ENCODE measurements at regions not wholly inside any gene's neighbourhood (a gene's known extent, or its start where the extent isn't known, plus 50 kb on each side); places are given as distances from the start of the nearest gene placed in this dataset.

DNA sequence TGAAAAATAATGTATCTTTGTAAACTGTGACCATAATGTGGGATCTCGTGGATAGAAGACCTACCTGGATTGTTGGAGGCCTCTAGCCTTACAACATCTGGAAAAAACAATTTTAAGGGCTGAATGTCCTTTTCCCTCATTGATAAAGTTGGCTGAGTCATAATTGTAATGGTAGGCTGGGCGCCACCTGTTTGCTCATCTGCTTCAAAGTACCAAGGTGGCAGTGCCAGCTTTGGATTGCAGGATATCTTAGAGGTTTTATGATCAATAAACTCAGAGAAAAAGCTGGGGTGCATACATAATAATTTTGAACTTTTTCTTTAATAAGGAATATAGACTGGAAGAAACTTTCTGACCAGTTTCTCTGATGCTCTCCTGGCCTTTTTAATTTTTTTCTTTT lies 653.4 kb downstream of the MMUT start:
- DNase-seq, result no peak

DNA sequence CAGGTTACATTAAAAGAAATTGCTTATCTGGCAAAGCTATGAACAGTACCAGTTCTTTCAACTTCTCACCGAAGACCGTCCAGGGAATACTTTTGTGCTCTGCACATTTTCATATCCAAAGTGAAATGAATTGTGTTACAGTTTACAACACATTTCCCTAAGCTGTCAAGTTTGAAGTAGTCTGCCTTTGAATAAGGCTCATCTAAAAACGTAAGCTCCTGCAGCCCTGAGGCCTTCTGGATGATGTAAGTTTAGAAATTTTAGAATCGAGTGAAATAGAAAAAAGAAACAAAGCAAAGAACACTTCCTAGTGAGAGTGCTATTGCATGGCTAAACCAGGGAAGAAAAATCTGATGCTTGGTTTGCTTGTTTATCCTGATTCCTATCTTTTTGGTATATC lies 653.8 kb downstream of the MMUT start:
- no peak for DNase-seq

DNA sequence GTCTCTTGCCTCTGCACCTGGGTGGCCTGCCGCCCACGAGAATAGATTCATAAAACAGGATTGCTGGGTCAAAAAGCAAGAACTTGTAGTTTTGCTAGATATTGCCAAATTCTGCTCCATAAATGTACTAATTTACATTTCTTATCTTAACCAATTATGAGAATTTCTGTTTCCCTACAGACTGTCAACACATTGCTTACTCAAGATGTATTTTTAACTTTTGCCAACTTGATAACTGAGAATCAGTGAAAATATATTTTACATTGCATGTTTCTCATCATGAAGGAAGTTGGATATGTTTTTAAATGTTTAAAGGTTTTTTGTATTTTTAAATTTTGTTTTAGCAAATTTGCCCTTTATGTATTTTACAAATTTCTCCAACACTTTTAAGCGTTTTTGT lies 664.8 kb downstream of the MMUT start:
- DNase-seq, result no peak

- no peak for DNase-seq
These were observed 671.2 kb upstream of the PTCHD4 start for GRCh38 chr6:48782225-48782624.

DNA sequence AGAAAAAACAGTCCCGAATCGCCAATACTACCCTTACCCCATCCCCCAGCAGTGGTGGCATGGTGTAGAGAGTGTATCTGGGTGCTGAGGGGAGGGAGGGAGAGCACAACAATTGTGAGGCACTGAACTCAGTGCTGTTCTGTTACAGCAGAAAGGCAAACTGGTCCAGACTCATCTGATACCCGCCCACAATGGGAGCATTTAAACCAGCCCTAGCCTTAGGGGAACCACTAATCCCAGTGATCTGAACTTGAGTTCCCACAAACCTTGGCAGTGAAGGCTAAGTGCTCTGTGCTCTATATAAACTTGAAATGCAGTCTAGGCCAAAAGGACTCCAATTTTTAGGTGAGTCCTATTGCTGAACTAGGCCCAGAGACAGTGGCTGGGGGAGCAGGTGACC lies 666.4 kb upstream of the PTCHD4 start:
- DNase-seq, result no peak

- DNase-seq, result no peak
These were observed 664.2 kb upstream of the PTCHD4 start for GRCh38 chr6:48775157-48775556.

- DNase-seq, result no peak
These were observed 663.3 kb upstream of the PTCHD4 start for GRCh38 chr6:48774276-48774675.

DNA sequence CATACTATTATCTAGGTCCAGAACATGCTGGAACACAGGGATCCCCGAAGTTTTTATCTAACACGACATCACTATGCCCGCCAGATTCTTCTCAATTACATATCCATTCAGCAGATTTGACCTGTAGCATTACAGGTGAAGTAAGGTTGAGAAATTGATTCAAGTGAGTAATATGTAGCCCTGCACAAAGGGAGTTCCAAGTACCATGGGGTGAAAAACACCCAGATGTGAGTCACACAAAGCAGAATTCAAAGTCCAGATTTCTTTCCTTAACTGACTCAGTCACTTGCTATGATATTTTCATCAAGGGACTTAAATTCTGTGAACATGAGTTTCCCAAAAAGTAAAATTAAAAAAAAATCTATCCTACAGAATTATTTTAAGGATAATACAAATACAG lies 655.4 kb upstream of the PTCHD4 start:
- DNase-seq, result no peak

DNA sequence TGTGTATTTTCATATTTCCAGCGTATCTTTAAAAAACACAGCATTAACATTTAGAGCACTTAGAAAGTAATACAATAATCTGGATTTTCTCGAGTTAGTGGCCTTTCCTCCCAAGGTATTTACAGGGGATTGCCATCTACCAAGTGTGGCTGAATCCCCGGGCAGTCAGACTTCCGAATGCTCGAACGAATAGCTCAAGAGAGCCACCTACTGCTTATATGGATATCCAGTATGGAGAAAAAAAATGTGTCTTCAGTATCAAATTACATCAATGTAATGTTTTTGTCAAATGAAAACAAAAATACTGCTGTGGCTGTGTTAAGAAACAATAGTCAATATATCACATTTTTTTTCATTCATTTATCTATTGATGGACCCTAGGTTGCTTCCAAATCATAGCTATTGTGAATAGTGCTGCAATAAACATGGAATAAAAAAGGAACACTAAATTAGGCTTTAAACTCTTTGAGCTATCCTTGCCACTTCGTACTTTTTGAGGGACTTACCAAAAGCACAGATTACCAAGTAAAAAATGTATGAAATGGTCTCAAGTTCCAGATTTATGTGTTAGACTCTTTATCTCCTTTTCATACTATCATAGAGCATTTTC lies 654.5 kb upstream of the PTCHD4 start:
- peak; percentile 78 for DNase-seq

DNA sequence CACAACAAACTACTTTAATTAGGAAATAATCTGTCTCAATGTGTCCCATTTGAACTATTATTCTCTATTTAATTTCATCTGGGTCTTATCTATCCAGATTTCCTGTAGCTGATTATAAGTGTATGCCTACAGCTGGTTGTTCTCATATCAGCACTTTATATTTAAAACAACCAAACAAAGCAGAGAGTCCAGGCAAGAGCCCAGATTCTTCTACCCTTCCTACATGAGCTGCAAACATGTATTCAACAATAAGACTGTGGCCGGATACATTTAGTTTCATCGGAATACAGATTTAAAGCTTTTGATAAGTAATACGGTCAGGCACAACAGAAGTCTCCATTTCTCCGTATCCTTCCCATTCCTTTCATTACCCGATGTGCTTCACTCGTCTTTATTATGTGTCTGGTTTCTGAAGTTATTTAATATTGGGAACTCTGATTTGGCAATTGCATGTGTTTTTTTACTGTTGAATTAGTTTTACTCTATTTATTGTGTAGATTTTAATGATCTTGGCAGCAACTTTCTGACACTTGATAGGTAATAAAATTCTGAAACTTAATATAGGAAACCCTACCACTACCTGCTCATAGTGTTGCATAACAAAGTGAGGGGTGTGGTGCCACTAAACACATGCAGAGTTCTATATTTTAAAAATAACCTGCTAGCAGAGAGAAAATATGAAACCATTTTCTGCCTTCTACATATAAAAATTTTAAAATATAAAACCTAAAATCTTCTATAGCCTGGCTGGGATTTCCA lies 653.5 kb upstream of the PTCHD4 start:
- DNase-seq, result no peak

DNA sequence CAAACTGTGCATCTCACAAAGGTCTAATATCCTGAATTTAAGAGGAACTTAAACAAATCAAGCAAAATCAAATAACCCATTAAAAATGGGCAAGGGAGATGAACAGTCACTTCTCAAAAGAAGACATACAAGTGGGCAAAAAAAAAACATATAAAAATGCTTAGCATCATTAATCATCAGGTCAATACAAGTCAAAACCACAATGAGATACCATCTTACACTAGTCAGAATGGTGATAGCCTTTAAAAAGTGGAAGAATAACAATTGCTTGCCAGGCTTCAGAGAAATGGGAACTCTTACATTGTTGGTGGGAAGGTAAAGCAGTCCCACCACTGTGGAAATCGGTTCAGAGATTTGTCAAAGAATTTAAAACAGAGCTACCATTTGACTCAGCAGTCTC lies 646.7 kb upstream of the PTCHD4 start:
- no peak for DNase-seq

DNA sequence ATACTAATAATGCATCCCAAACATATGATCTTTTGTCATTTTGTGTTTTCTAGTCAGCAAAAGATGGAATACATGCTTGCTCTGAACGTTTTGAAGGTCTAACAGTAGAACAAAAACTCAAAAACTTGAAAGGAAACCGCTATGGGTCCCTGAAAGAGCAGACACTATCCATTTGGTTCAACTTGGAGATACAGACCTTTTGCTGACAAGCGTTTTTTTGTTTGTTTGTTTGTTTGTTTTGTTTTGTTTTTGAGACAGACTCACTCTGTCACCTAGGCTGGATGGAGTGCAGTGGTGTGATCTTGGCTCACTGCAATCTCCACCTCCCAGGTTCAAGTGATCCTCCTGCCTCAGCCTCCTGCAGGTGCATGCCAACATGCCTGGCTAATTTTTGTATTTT lies 644.3 kb upstream of the PTCHD4 start:
- DNase-seq, result no peak

- DNase-seq, result no peak
These were observed 643.6 kb upstream of the PTCHD4 start for GRCh38 chr6:48754641-48755040.

DNA sequence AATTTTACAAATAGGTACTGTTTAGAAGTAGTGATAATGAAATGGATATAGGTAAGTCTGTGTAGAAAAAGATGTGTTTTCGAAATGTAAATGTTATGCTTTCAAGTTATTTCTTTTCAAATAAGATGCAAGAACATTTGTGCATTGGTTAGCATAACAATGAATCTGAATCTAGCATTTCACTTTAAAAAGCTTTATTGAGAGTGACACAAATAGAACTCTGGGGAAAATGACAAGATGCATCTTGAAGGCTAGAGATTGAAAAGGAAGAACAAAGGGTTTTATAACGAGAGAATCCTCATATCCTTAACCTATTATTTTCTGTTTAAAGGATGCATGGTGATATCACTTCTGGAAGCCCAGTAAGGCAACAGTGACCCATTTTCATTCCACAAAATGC lies 639.9 kb upstream of the PTCHD4 start:
- no peak for DNase-seq

DNA sequence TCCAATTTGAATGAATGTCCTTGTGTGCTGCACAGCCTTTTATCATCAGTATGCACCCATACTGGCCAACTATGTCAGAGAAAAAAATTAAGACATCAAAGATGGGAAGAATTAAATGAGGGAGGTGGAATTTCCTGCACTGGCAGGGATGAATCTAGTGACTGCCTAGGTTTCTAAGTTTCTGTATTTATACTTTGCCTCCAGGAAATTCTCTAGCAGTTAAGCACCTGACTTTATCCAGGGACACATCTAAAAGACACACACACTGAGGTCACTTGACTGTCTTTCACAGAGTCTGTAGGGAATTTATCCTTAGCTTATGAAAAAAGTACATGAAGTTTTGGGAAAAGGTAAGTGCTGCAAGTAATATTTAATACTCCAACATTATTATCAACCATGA lies 636.5 kb upstream of the PTCHD4 start:
- DNase-seq, result no peak

DNA sequence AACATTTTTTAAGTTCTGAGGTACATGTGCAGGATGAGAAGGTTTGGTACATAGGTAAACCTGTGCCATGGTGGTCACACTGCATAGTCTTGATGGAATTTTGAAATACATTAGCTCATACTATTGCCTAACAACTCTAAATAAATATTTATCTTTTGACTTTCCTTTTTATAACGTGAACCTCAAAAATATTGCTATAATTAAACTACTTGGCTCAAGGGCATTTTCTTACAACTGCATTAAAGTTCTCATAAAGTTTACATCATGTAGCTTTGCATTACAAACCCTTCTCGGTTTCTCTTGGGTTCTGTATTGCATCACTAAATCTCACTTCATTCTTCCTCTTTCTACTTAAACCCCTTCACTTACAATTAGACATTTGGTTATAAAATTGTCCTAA lies 636.0 kb upstream of the PTCHD4 start:
- no peak for DNase-seq

GRCh38 chr6:48744948-48745347 lies 634.0 kb upstream of the PTCHD4 start:
- no peak for DNase-seq

- DNase-seq, result no peak
These were observed 632.7 kb upstream of the PTCHD4 start for GRCh38 chr6:48743738-48744137.

DNA sequence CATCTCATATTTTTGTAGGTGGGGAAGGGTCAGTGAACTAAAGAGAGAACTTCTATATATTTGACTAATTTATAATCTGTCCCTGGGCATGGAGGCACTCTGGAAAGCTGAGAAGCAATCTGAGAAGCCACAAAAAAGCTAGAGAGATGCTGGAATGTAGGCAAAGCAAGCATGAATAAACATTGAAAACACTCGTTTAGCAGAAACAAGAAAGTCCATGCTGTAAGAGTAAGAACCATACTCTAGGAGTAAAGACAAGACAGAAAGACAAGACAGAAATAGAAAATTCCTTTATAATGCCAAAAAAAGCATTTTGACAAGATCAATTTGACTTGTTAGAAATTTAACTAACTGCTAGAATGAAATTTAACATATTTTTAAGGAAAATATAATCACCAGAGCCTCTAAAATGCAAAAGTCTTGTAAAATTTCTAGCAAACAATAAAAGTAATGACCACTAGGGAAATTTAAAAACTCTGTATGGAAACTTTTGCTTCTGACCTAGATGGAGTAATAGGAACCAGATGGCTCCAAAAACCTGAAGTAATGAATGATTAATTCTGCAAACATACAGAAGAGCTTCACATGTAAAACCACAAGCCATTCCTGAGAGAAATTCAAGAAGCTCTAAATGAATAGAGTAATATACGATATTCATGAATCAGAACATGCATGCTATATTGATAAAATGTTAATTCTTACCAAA lies 625.7 kb upstream of the PTCHD4 start:
- no peak for DNase-seq

GRCh38 chr6:48735846-48736245 lies 624.8 kb upstream of the PTCHD4 start:
- DNase-seq, result no peak

- DNase-seq, result no peak
These were observed 622.6 kb upstream of the PTCHD4 start for GRCh38 chr6:48733581-48733980.

GRCh38 chr6:48714699-48715098 lies 603.7 kb upstream of the PTCHD4 start:
- no peak for DNase-seq

GRCh38 chr6:48714250-48714649 lies 603.3 kb upstream of the PTCHD4 start:
- peak; percentile 24 for DNase-seq

DNA sequence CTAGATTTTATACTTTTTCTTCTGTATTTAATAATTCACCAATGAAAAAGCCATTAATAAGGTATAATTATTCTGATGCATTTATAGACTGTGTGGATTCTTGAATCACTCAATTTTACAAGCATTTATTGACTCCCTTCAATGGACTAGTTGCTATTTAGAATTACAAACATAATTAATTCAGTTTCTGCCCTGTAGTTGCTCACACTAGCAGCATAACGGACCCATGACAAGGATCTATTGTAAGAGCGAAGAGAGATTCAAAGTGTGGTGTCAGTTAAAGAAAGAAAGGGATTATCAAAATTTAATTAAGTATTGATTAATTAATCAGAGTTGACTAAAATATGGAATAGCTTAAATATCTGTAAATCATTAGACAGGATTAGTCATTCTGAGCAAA lies 602.6 kb upstream of the PTCHD4 start:
- no peak for DNase-seq

Data from NCI-H510A treated with DMSO at 0.1 percent for 48 hours (cell line).